ENCODE measurements at regions not wholly inside any gene's neighbourhood (a gene's known extent, or its start where the extent isn't known, plus 50 kb on each side); places are given as distances from the start of the nearest gene placed in this dataset.
A peak's percentile ranks its signal among the peaks of the same experiment; 100 is the strongest.

DNA sequence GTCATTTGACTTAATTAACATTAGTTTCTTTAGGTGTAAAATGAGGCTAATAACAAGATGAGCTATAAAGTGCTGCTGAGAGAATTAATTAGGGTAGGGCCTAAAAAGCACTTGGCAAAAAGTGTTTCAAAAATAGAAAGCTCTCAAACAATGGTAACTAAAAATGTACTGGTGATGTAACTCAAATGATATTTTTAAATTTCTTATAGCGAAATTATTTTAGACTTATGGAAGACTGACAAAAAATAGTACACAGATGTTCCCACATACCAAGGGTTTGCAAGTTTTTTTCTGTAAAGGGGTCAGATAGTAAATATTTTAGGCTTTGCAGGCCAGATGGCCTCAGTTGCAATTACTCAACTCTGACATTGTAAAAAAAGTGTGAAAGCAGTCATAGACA lies 190.7 kb upstream of the UFL1 start:
- no peak overlapping the region for H3K27ac ChIP-seq (ENCODE audit: low read length)
- no peaks in the 10 kb centered on the region for H4K20me1 ChIP-seq (ENCODE audit: insufficient read depth, low read depth, low read length)
- no peak overlapping the region for H3K4me2 ChIP-seq (ENCODE audit: low read depth, low read length, poor library complexity, severe bottlenecking)
- H3K79me2 ChIP-seq (ENCODE audit: low read length), result no peaks in the 10 kb centered on the region
- H2AFZ ChIP-seq (ENCODE audit: low read length), result no peak overlapping the region
- H3K9me2 ChIP-seq (replicated peaks; ENCODE audit: insufficient read depth, low read length), result no peaks in the 10 kb centered on the region
- no peaks in the 10 kb centered on the region for H3K4me1 ChIP-seq (ENCODE audit: low read length)
- H3K9me3 ChIP-seq (ENCODE audit: low read length), result no peaks in the 10 kb centered on the region
- H3K9ac ChIP-seq (ENCODE audit: low read length), result no peak overlapping the region
- DNase-seq, result no peak
- no peaks in the 10 kb centered on the region for H3K36me3 ChIP-seq (ENCODE audit: insufficient read depth, low read length)
- H3K27me3 ChIP-seq (ENCODE audit: low read length), result no peaks in the 10 kb centered on the region
- no peak overlapping the region for H3K4me3 ChIP-seq (ENCODE audit: low read length)

DNA sequence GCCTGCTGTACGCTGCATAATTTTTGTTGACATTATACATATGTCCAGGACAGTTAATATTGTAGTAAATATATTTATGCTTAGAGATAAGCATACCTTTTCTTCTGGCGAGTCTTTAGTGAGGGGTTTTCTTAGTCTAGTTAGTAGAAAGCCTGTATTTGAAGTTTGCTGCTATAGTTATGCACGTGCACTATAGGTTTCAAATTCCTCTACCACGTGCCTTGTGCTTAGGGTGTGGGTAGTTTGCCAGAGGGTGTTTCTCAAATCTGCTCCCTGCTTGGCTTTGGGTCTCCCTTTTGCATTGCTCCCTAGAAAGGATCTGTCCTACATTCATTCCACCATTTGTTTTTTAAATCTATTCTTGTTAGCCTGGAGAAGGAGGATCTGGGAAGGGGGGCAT lies 181.4 kb upstream of the UFL1 start:
- Histone ChIP-seq H3K9me2 (replicated peaks; ENCODE audit: insufficient read depth, low read length) (no peaks in the 10 kb centered on the region), H4K20me1 (ENCODE audit: insufficient read depth, low read depth, low read length) (no peaks in the 10 kb centered on the region), H3K4me1 (ENCODE audit: low read length) (no peaks in the 10 kb centered on the region), H3K9ac (ENCODE audit: low read length) (no peak overlapping the region), H3K79me2 (ENCODE audit: low read length) (no peaks in the 10 kb centered on the region), H3K9me3 (ENCODE audit: low read length) (no peaks in the 10 kb centered on the region), H3K4me3 (ENCODE audit: low read length) (no peak overlapping the region), H3K27ac (ENCODE audit: low read length) (no peak overlapping the region), H3K27me3 (ENCODE audit: low read length) (no peaks in the 10 kb centered on the region), H2AFZ (ENCODE audit: low read length) (no peak overlapping the region), H3K4me2 (ENCODE audit: low read depth, low read length, poor library complexity, severe bottlenecking) (no peak overlapping the region), H3K36me3 (ENCODE audit: insufficient read depth, low read length) (no peaks in the 10 kb centered on the region)
- DNase-seq, result no peak

GRCh38 chr6:96345501-96345900 lies 176.1 kb upstream of the UFL1 start:
- Histone ChIP-seq H3K27ac (ENCODE audit: low read length) (no peak overlapping the region), H3K36me3 (ENCODE audit: insufficient read depth, low read length) (no peaks in the 10 kb centered on the region), H3K9me3 (ENCODE audit: low read length) (no peaks in the 10 kb centered on the region), H3K4me3 (ENCODE audit: low read length) (no peak overlapping the region), H3K9ac (ENCODE audit: low read length) (no peak overlapping the region), H3K27me3 (ENCODE audit: low read length) (no peaks in the 10 kb centered on the region), H4K20me1 (ENCODE audit: insufficient read depth, low read depth, low read length) (no peaks in the 10 kb centered on the region), H3K79me2 (ENCODE audit: low read length) (no peaks in the 10 kb centered on the region), H3K4me1 (ENCODE audit: low read length) (no peaks in the 10 kb centered on the region), H3K4me2 (ENCODE audit: low read depth, low read length, poor library complexity, severe bottlenecking) (no peak overlapping the region), H3K9me2 (replicated peaks; ENCODE audit: insufficient read depth, low read length) (no peaks in the 10 kb centered on the region), H2AFZ (ENCODE audit: low read length) (no peak overlapping the region)
- no peak for DNase-seq

GRCh38 chr6:96381246-96381645 lies 140.4 kb upstream of the UFL1 start:
- H3K27me3 ChIP-seq (ENCODE audit: low read length), result no peaks in the 10 kb centered on the region
- no peaks in the 10 kb centered on the region for H3K4me1 ChIP-seq (ENCODE audit: low read length)
- H3K9ac ChIP-seq (ENCODE audit: low read length), result no peak overlapping the region
- H3K36me3 ChIP-seq (ENCODE audit: insufficient read depth, low read length), result no peaks in the 10 kb centered on the region
- H3K79me2 ChIP-seq (ENCODE audit: low read length), result no peaks in the 10 kb centered on the region
- H2AFZ ChIP-seq (ENCODE audit: low read length), result no peak overlapping the region
- H3K4me2 ChIP-seq (ENCODE audit: low read depth, low read length, poor library complexity, severe bottlenecking), result no peak overlapping the region
- no peak overlapping the region for H3K4me3 ChIP-seq (ENCODE audit: low read length)
- no peak overlapping the region for H3K27ac ChIP-seq (ENCODE audit: low read length)
- no peak for DNase-seq
- no peaks in the 10 kb centered on the region for H3K9me3 ChIP-seq (ENCODE audit: low read length)
- H3K9me2 ChIP-seq (replicated peaks; ENCODE audit: insufficient read depth, low read length), result no peaks in the 10 kb centered on the region; the same call in 1 of the 2 replicates
- H4K20me1 ChIP-seq (ENCODE audit: insufficient read depth, low read depth, low read length), result no peaks in the 10 kb centered on the region

DNA sequence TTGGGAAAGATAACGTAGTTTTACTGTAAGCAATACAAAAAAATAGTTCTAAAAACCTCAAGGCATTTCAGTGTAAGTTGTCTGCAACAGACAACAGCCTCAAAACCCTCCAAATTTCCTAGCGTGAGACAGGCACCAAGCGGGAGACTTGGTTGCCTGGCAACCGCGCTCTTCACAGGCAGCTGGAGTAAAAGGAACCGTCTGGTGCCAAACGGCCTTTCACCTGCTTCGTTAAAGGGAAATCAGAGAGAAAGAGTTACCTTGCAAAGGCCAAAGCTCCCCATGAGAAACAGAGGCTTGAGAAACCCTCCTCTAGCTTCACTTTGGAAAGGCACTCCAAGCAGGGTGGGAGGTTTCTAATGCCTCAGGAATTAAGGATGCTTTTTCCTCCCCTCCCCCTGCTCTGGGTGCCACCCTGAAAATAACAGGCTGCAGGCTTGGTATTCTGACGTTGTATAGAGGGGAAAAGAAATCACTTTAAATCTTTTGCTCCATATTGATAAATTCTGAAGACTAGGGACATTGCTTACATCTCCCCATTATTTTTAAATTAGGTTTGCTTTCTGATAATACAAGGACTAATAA lies 129.7 kb upstream of the UFL1 start:
- Histone ChIP-seq H3K4me3 (ENCODE audit: low read length) (no peak overlapping the region), H4K20me1 (ENCODE audit: insufficient read depth, low read depth, low read length) (no peaks in the 10 kb centered on the region), H3K9me3 (ENCODE audit: low read length) (no peaks in the 10 kb centered on the region), H3K36me3 (ENCODE audit: insufficient read depth, low read length) (no peaks in the 10 kb centered on the region), H3K4me1 (ENCODE audit: low read length) (no peaks in the 10 kb centered on the region; the same call in 1 of the 2 replicates), H2AFZ (ENCODE audit: low read length) (no peak overlapping the region), H3K4me2 (ENCODE audit: low read depth, low read length, poor library complexity, severe bottlenecking) (no peak overlapping the region), H3K9me2 (replicated peaks; ENCODE audit: insufficient read depth, low read length) (no peaks in the 10 kb centered on the region), H3K27ac (ENCODE audit: low read length) (no peak overlapping the region), H3K27me3 (ENCODE audit: low read length) (no peaks in the 10 kb centered on the region), H3K9ac (ENCODE audit: low read length) (no peak overlapping the region), H3K79me2 (ENCODE audit: low read length) (no peaks in the 10 kb centered on the region)
- DNase-seq, result no peak

DNA sequence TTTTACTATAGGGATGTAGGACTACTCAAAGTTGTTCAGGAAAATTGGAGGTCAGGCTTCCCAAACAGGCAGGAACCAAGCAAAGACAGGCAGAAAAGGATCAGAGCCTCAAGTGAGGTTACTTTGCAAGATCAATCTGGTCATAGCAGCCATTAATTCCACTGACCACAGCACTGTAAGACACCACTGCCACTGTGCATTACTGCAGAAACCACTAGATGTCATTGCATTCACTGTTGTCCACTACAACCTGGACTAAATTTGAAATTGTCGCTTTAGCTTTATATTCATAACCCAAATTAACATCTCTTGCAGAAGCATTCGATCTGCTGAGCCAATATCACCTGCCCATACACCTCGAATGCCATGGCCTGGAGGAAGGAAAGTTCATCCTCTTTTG lies 126.9 kb upstream of the UFL1 start:
- Histone ChIP-seq H3K36me3 (ENCODE audit: insufficient read depth, low read length) (no peaks in the 10 kb centered on the region), H3K4me1 (ENCODE audit: low read length) (no peaks in the 10 kb centered on the region; the same call in 1 of the 2 replicates), H3K79me2 (ENCODE audit: low read length) (no peaks in the 10 kb centered on the region), H4K20me1 (ENCODE audit: insufficient read depth, low read depth, low read length) (no peaks in the 10 kb centered on the region), H3K27ac (ENCODE audit: low read length) (no peak overlapping the region), H3K4me2 (ENCODE audit: low read depth, low read length, poor library complexity, severe bottlenecking) (no peak overlapping the region), H3K9ac (ENCODE audit: low read length) (no peak overlapping the region), H3K9me3 (ENCODE audit: low read length) (peaks cover 4% of the 10 kb centered on the region; the same call in 1 of the 2 replicates), H3K9me2 (replicated peaks; ENCODE audit: insufficient read depth, low read length) (no peaks in the 10 kb centered on the region), H3K27me3 (ENCODE audit: low read length) (peaks cover 3% of the 10 kb centered on the region; the same call in 1 of the 2 replicates), H2AFZ (ENCODE audit: low read length) (no peak overlapping the region), H3K4me3 (ENCODE audit: low read length) (no peak overlapping the region)
- DNase-seq, result peak; percentile 43

GRCh38 chr6:96410467-96410866 lies 111.1 kb upstream of the UFL1 start:
- DNase-seq, result no peak
- no peak overlapping the region for H3K9ac ChIP-seq (ENCODE audit: low read length)
- H2AFZ ChIP-seq (ENCODE audit: low read length), result no peak overlapping the region
- H3K9me2 ChIP-seq (replicated peaks; ENCODE audit: insufficient read depth, low read length), result no peaks in the 10 kb centered on the region
- 0 out of 2 replicates have a peak, but pooled peaks cover 2% of the 10 kb centered on the region for H3K27me3 ChIP-seq (ENCODE audit: low read length)
- no peaks in the 10 kb centered on the region for H3K9me3 ChIP-seq (ENCODE audit: low read length)
- H3K4me1 ChIP-seq (ENCODE audit: low read length), result no peaks in the 10 kb centered on the region
- no peak overlapping the region for H3K4me2 ChIP-seq (ENCODE audit: low read depth, low read length, poor library complexity, severe bottlenecking)
- H3K27ac ChIP-seq (ENCODE audit: low read length), result no peak overlapping the region
- no peak overlapping the region for H3K4me3 ChIP-seq (ENCODE audit: low read length)
- no peaks in the 10 kb centered on the region for H3K79me2 ChIP-seq (ENCODE audit: low read length)
- H3K36me3 ChIP-seq (ENCODE audit: insufficient read depth, low read length), result no peaks in the 10 kb centered on the region
- H4K20me1 ChIP-seq (ENCODE audit: insufficient read depth, low read depth, low read length), result no peaks in the 10 kb centered on the region

- Histone ChIP-seq H3K9me3 (ENCODE audit: low read length) (no peaks in the 10 kb centered on the region), H3K27ac (ENCODE audit: low read length) (no peak overlapping the region)
Measured at GRCh38 chr6:96420294-96420693, 101.3 kb upstream of the UFL1 start.

More at GRCh38 chr6:96420294-96420693, 101.3 kb upstream of the UFL1 start:
- Histone ChIP-seq H4K20me1 (ENCODE audit: insufficient read depth, low read depth, low read length) (no peaks in the 10 kb centered on the region), H3K27me3 (ENCODE audit: low read length) (no peaks in the 10 kb centered on the region; the same call in 1 of the 2 replicates), H3K79me2 (ENCODE audit: low read length) (no peaks in the 10 kb centered on the region), H3K4me2 (ENCODE audit: low read depth, low read length, poor library complexity, severe bottlenecking) (no peak overlapping the region), H3K9ac (ENCODE audit: low read length) (no peak overlapping the region), H3K4me1 (ENCODE audit: low read length) (no peaks in the 10 kb centered on the region), H2AFZ (ENCODE audit: low read length) (no peak overlapping the region), H3K4me3 (ENCODE audit: low read length) (no peak overlapping the region), H3K36me3 (ENCODE audit: insufficient read depth, low read length) (no peaks in the 10 kb centered on the region), H3K9me2 (replicated peaks; ENCODE audit: insufficient read depth, low read length) (no peaks in the 10 kb centered on the region)
- no peak for DNase-seq

Data from Karpas-422 (cell line).